H9 (cell line): ENCODE measurements at regions not wholly inside any gene's neighbourhood (a gene's known extent, or its start where the extent isn't known, plus 50 kb on each side); places are given as distances from the start of the nearest gene placed in this dataset.

Experiments
- DNase-seq: peaks from one replicate; pipeline ENCODE4 v3.0.0-alpha.2; 2017
- H2AFZ ChIP-seq: one replicate; pipeline ENCODE4 v1.6.1; 2013; ENCODE audit warnings: mild to moderate bottlenecking, low read length, control low read depth, moderate library complexity
- H2AK5ac ChIP-seq: 2 replicates; pipeline ENCODE4 v1.6.1; 2013; ENCODE audit warnings: low read length, control low read depth, mixed read lengths; ENCODE audit not compliant: insufficient read length
- H2BK120ac ChIP-seq: one replicate; pipeline ENCODE4 v1.6.1; 2013; ENCODE audit warnings: low read depth, mild to moderate bottlenecking, low read length, control low read depth, inconsistent platforms; ENCODE audit not compliant: poor library complexity, severe bottlenecking
- H2BK12ac ChIP-seq: 2 replicates; pipeline ENCODE4 v1.6.1; 2013; ENCODE audit warnings: low read length, control low read depth, mixed read lengths, low read depth; ENCODE audit not compliant: insufficient read length
- H2BK15ac ChIP-seq: 2 replicates; pipeline ENCODE4 v1.6.1; 2013; ENCODE audit warnings: low read depth, low read length, control low read depth
- H2BK20ac ChIP-seq: one replicate; pipeline ENCODE4 v1.6.1; 2013; ENCODE audit warnings: low read depth, mild to moderate bottlenecking, low read length, control low read depth, inconsistent platforms; ENCODE audit not compliant: poor library complexity, severe bottlenecking
- H2BK5ac ChIP-seq: 2 replicates; pipeline ENCODE4 v1.6.1; 2013; ENCODE audit warnings: low read length, control low read depth, mixed read lengths; ENCODE audit not compliant: insufficient read length
- H3K14ac ChIP-seq: 2 replicates; pipeline ENCODE4 v1.6.1; 2013; ENCODE audit warnings: low read length, control low read depth; ENCODE audit not compliant: insufficient read depth
- H3K18ac ChIP-seq: 2 replicates; pipeline ENCODE4 v1.6.1; 2013; ENCODE audit warnings: low read depth, mild to moderate bottlenecking, mixed read lengths, low read length, control low read depth; ENCODE audit not compliant: insufficient read length
- H3K23ac ChIP-seq: 2 replicates; pipeline ENCODE4 v1.6.1; 2013; ENCODE audit warnings: low read length, control low read depth, mixed read lengths, low read depth; ENCODE audit not compliant: insufficient read length
- H3K23me2 ChIP-seq: 2 replicates; pipeline ENCODE4 v1.6.1; 2013; ENCODE audit warnings: low read depth, mild to moderate bottlenecking, mixed read lengths, low read length, control low read depth; ENCODE audit not compliant: insufficient read length, poor library complexity, severe bottlenecking
- H3K27ac ChIP-seq: 2 replicates; pipeline ENCODE4 v1.5.1; 2013; ENCODE audit warnings: low read length, control low read depth, mixed read lengths, low read depth; ENCODE audit not compliant: insufficient read length
- H3K27me3 ChIP-seq: 2 replicates; pipeline ENCODE4 v1.6.1; 2013; ENCODE audit warnings: low read length, control low read depth, inconsistent platforms; ENCODE audit not compliant: insufficient read depth
- H3K4ac ChIP-seq: 2 replicates; pipeline ENCODE4 v1.6.1; 2013; ENCODE audit warnings: low read depth, mild to moderate bottlenecking, control low read depth, inconsistent platforms, low read length, moderate library complexity
- H3K4me1 ChIP-seq: 2 replicates; pipeline ENCODE4 v1.6.1; 2013; ENCODE audit warnings: low read length, control low read depth, inconsistent platforms; ENCODE audit not compliant: insufficient read depth
- H3K4me2 ChIP-seq: 2 replicates; pipeline ENCODE4 v1.6.1; 2013; ENCODE audit warnings: low read length, control low read depth, mixed read lengths; ENCODE audit not compliant: insufficient read length, insufficient read depth
- H3K56ac ChIP-seq: 2 replicates; pipeline ENCODE4 v1.6.1; 2013; ENCODE audit warnings: low read depth, mild to moderate bottlenecking, mixed read lengths, low read length, control low read depth; ENCODE audit not compliant: insufficient read length
- H3K79me1 ChIP-seq: 2 replicates; pipeline ENCODE4 v1.6.1; 2013; ENCODE audit warnings: low read depth, mild to moderate bottlenecking, moderate library complexity, low read length, control low read depth, inconsistent platforms; ENCODE audit not compliant: insufficient read depth, poor library complexity, severe bottlenecking
- H3K79me2 ChIP-seq: 2 replicates; pipeline ENCODE4 v1.6.1; 2013; ENCODE audit warnings: low read length, control low read depth, inconsistent platforms; ENCODE audit not compliant: insufficient read depth
- H3K9ac ChIP-seq: 2 replicates; pipeline ENCODE4 v1.6.1; 2013; ENCODE audit warnings: low read length, control low read depth, mixed read lengths; ENCODE audit not compliant: insufficient read length; ENCODE audit errors: extremely low read depth
- H3K9me3 ChIP-seq: one replicate; pipeline ENCODE4 v1.6.1; 2013; ENCODE audit warnings: low read depth, low read length, inconsistent platforms; ENCODE audit not compliant: control insufficient read depth
- H3T11ph ChIP-seq: one replicate; pipeline ENCODE4 v1.6.1; 2013; ENCODE audit warnings: mild to moderate bottlenecking, low read length, control low read depth, inconsistent platforms
- H4K20me1 ChIP-seq: one replicate; pipeline ENCODE4 v1.6.1; 2013; ENCODE audit not compliant: control insufficient read depth, insufficient read length, insufficient read depth
- H4K5ac ChIP-seq: 2 replicates; pipeline ENCODE4 v1.6.1; 2013; ENCODE audit warnings: low read depth, mild to moderate bottlenecking, mixed read lengths, low read length, control low read depth; ENCODE audit not compliant: insufficient read length
- H4K8ac ChIP-seq: replicated peaks from 2 replicates; pipeline ENCODE4 v1.6.1; 2013; ENCODE audit warnings: low read length, control low read depth, mixed read lengths, low read depth; ENCODE audit not compliant: insufficient read length
- H4K91ac ChIP-seq: 2 replicates; pipeline ENCODE4 v1.6.1; 2013; ENCODE audit warnings: low read depth, mild to moderate bottlenecking, moderate library complexity, mixed read lengths, low read length, control low read depth; ENCODE audit not compliant: insufficient read length
- H3K27ac Mint-ChIP-seq, 3 experiments: 2 replicates in 2 of 3; 3 replicates in 1 of 3; pipeline ENCODE4 v1.8.0; 2020 to 2021; ENCODE audit warnings: mixed read lengths in 3 of 3, mild to moderate bottlenecking in 1 of 3, moderate library complexity in 1 of 3
- H3K27me3 Mint-ChIP-seq: 2 replicates; pipeline ENCODE4 v1.8.0; 2021; ENCODE audit warnings: low read depth, mild to moderate bottlenecking, moderate library complexity, mixed read lengths
- H3K36me3 Mint-ChIP-seq, 3 experiments: 2 replicates in 2 of 3; 3 replicates in 1 of 3; pipeline ENCODE4 v1.8.0; 2020 to 2021; ENCODE audit warnings: low read depth in 3 of 3, mixed read lengths in 3 of 3; ENCODE audit not compliant: insufficient read depth in 1 of 3
- H3K4me1 Mint-ChIP-seq, 2 experiments: 2 replicates each; pipeline ENCODE4 v1.8.0; 2020; ENCODE audit warnings: mixed read lengths in 2 of 2
- H3K4me3 Mint-ChIP-seq, 2 experiments: 2 replicates in 1 of 2; 3 replicates in 1 of 2; pipeline ENCODE4 v1.8.0; 2020 to 2021; ENCODE audit warnings: mild to moderate bottlenecking in 2 of 2, mixed read lengths in 2 of 2, moderate library complexity in 1 of 2
- H3K9me3 Mint-ChIP-seq, 2 experiments: 2 replicates in 1 of 2; 3 replicates in 1 of 2; pipeline ENCODE4 v1.8.0; 2020; ENCODE audit warnings: mild to moderate bottlenecking in 2 of 2, mixed read lengths in 2 of 2, moderate library complexity in 1 of 2
- CTCF ChIP-seq: fragments of 200-600 bp; sonication (generic); conservative IDR thresholded peaks from 3 replicates; pipeline ENCODE4 v1.8.0; 2021; ENCODE audit warnings: antibody characterized with exemption, mild to moderate bottlenecking
- WGBS: extraction: QIAGEN DNeasy Blood & Tissue Kit; methylation state at CpG from one replicate; pipeline ENCODE4 v1.1.7; 2013; ENCODE audit warnings: missing lambda C conversion rate, low lambda C conversion rate, mixed read lengths; ENCODE audit not compliant: insufficient read length; ENCODE audit errors: extremely low coverage; 5-methylcytosine and 5-hydroxymethylcytosine counted together

- Histone ChIP-seq H3K14ac (no peak overlapping the region), H3K4me1 (no peaks in the 10 kb centered on the region; the same call in 1 of the 2 replicates), H2BK20ac (no peak overlapping the region), H4K5ac (no peak overlapping the region), H3K56ac (no peak overlapping the region), H3K23me2 (no peaks in the 10 kb centered on the region), H4K20me1 (no peaks in the 10 kb centered on the region), H3K79me1 (no peaks in the 10 kb centered on the region), H2AFZ (no peak overlapping the region), H3K27ac (no peak overlapping the region), H2BK5ac (no peak overlapping the region), H3K23ac (no peak overlapping the region), H3K9ac (no peak overlapping the region), H3K79me2 (no peaks in the 10 kb centered on the region), H3K9me3 (no peaks in the 10 kb centered on the region), H2BK120ac (no peak overlapping the region), H2BK15ac (no peak overlapping the region), H4K91ac (no peak overlapping the region), H2BK12ac (no peak overlapping the region), H2AK5ac (no peak overlapping the region), H3T11ph (no peak overlapping the region), H3K27me3 (no peaks in the 10 kb centered on the region), H3K18ac (no peak overlapping the region), H4K8ac (no peak overlapping the region), H3K4me2 (no peak overlapping the region), H3K4ac (no peak overlapping the region)
- Mint-ChIP-seq H3K4me3 (no peak overlapping the region), H3K27me3 (no peaks in the 10 kb centered on the region), H3K4me1 (peaks cover 0 to 15% of the 10 kb centered on the region in 2 experiments; a peak in 3 of 4 replicates), H3K36me3 (no peaks in the 10 kb centered on the region), H3K9me3 (peaks cover 0 to 11% of the 10 kb centered on the region in 2 experiments; a peak in 1 of 5 replicates), H3K27ac (no peak overlapping the region)
- DNase-seq: no peak
- TF ChIP-seq CTCF: no peak
- WGBS: no CpG with 5 or more reads among the region's 2 CpGs
These were observed 106.2 kb downstream of the PLG start for GRCh38 chr6:160808263-160808662.
